ENCODE measurements at regions not wholly inside any gene's neighbourhood (a gene's known extent, or its start where the extent isn't known, plus 50 kb on each side); places are given as distances from the start of the nearest gene placed in this dataset.

DNA sequence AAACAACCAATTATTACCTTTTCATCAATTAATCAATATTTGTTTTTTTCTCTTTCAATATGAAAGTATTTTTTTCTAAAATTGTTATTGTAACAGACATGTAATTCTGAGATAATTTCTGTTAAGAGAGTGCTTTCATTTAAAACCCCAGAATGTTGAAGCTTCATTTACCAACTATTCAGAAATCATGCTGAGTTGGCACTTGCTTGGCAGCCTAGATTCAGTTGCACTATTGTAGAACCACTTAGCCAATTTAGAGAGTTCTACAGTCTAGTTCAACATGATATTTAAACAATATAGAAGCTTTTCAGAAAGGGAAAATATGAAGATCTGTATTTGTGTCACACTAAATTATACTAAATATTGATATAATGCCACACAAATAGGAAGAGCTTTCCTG lies 56.1 kb upstream of the NKAIN2 start:
- intact Hi-C loops (cut with DNase I), result no loop called here
- no peak overlapping the region for H3K27ac ChIP-seq (replicated peaks in 1 of 4)
- no peak overlapping the region for H3K4me3 ChIP-seq
- H3K36me3 ChIP-seq, result no peaks in the 10 kb centered on the region
- no peaks in the 10 kb centered on the region for H3K27me3 ChIP-seq
- H3K4me1 ChIP-seq, result no peaks in the 10 kb centered on the region
- no peaks in the 10 kb centered on the region for H3K9me3 ChIP-seq
- no peak for DNase-seq (ENCODE audit: extremely low spot score)
- TF ChIP-seq POLR2AphosphoS5 (IDR thresholded peaks at IDR 0.05), result no peak
- no peak for TF ChIP-seq EP300 (IDR thresholded peaks at IDR 0.05)
- TF ChIP-seq POLR2A (IDR thresholded peaks at IDR 0.05; ENCODE audit: low read depth), result no peak
- TF ChIP-seq, protein P1, sequence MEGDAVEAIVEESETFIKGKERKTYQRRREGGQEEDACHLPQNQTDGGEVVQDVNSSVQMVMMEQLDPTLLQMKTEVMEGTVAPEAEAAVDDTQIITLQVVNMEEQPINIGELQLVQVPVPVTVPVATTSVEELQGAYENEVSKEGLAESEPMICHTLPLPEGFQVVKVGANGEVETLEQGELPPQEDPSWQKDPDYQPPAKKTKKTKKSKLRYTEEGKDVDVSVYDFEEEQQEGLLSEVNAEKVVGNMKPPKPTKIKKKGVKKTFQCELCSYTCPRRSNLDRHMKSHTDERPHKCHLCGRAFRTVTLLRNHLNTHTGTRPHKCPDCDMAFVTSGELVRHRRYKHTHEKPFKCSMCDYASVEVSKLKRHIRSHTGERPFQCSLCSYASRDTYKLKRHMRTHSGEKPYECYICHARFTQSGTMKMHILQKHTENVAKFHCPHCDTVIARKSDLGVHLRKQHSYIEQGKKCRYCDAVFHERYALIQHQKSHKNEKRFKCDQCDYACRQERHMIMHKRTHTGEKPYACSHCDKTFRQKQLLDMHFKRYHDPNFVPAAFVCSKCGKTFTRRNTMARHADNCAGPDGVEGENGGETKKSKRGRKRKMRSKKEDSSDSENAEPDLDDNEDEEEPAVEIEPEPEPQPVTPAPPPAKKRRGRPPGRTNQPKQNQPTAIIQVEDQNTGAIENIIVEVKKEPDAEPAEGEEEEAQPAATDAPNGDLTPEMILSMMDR (IDR thresholded peaks at IDR 0.05), result no peak

DNA sequence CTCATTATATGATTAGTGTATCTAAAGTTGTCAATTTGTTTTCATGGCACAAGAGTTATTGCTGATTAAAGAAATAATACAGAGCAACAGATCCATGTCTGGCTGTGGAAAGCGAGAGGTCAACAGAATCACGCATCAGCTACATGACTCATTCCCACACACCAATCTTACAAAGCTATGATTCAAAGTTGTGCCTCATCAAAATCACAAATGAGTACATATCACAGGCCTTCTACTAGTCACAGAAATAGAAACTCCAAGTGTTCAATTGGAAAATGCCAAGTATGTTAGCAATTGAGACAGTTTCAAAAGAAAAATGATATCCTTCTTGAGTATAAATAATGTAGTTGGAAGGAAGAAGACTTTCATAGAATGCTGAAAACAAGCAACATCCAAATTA lies 57.8 kb upstream of the NKAIN2 start:
- Histone ChIP-seq H3K27ac (replicated peaks in 1 of 4) (no peak overlapping the region), H3K36me3 (no peaks in the 10 kb centered on the region), H3K9me3 (no peaks in the 10 kb centered on the region), H3K27me3 (no peaks in the 10 kb centered on the region), H3K4me1 (no peaks in the 10 kb centered on the region), H3K4me3 (no peak overlapping the region)
- intact Hi-C loops (cut with DNase I), result no loop called here
- WGBS, result 84% methylated on average over 2 of the region's 2 CpGs
- TF ChIP-seq POLR2AphosphoS5 (IDR thresholded peaks at IDR 0.05) (no peak), EP300 (IDR thresholded peaks at IDR 0.05) (no peak), POLR2A (IDR thresholded peaks at IDR 0.05; ENCODE audit: low read depth) (no peak)
- TF ChIP-seq, protein P1 (IDR thresholded peaks at IDR 0.05), result no peak
- no peak for DNase-seq (ENCODE audit: extremely low spot score)

DNA sequence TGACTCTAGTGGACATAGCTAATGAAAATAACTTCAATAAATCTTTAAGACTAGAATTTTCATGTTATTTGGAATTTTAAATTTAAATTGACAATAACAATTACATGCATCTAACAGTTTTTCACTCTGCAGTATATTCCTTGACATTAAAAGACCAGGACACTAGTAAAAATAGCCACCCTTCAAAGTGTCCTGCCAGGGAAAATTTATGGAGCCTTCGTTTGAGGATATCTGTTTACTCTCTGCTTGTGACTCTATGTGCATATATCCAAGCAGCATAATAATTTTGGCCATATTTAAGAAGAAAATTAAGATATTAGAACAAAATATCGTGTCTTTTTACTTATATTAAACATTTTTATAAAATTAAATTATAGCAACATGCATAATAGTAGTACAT lies 58.8 kb upstream of the NKAIN2 start:
- Histone ChIP-seq H3K9me3 (no peaks in the 10 kb centered on the region), H3K27me3 (no peaks in the 10 kb centered on the region), H3K36me3 (no peaks in the 10 kb centered on the region), H3K4me1 (no peaks in the 10 kb centered on the region), H3K4me3 (no peak overlapping the region), H3K27ac (replicated peaks in 1 of 4) (no peak overlapping the region)
- 62% methylated on average over 2 of the region's 2 CpGs for WGBS
- intact Hi-C loops (cut with DNase I), result no loop called here
- no peak for DNase-seq (ENCODE audit: extremely low spot score)
- TF ChIP-seq EP300 (IDR thresholded peaks at IDR 0.05) (no peak), POLR2A (IDR thresholded peaks at IDR 0.05; ENCODE audit: low read depth) (no peak), POLR2AphosphoS5 (IDR thresholded peaks at IDR 0.05) (no peak)
- TF ChIP-seq, protein P1 (IDR thresholded peaks at IDR 0.05), result no peak

DNA sequence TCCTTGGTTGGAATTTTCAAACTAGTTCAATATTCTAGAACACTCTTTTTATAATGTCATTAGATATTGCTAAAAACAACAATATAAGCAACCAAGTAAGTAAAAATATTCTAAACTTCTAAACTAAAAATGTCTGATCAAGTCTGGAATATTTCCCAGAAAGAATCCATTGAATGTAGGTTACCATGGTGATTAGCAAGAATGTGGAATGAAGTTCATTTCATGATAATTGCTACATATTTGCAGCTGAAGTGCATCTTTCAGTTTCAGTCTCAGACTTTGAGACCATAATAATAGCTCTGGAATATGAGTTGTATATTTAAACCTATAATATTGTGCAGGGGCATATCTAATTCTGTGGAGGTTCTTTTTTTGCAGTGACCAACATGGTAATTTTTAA lies 61.0 kb upstream of the NKAIN2 start:
- H3K4me3 ChIP-seq, result no peak overlapping the region
- TF ChIP-seq EP300 (IDR thresholded peaks at IDR 0.05), result no peak
- TF ChIP-seq, protein P1 (IDR thresholded peaks at IDR 0.05), result no peak
- TF ChIP-seq POLR2A (IDR thresholded peaks at IDR 0.05; ENCODE audit: low read depth), result no peak
- TF ChIP-seq POLR2AphosphoS5 (IDR thresholded peaks at IDR 0.05), result no peak
- no peaks in the 10 kb centered on the region for H3K36me3 ChIP-seq
- no peaks in the 10 kb centered on the region for H3K4me1 ChIP-seq
- H3K9me3 ChIP-seq, result no peaks in the 10 kb centered on the region
- intact Hi-C loops (cut with DNase I), result no loop called here
- no peak for DNase-seq (ENCODE audit: extremely low spot score)
- no peak overlapping the region for H3K27ac ChIP-seq (replicated peaks in 1 of 4)
- H3K27me3 ChIP-seq, result no peaks in the 10 kb centered on the region

DNA sequence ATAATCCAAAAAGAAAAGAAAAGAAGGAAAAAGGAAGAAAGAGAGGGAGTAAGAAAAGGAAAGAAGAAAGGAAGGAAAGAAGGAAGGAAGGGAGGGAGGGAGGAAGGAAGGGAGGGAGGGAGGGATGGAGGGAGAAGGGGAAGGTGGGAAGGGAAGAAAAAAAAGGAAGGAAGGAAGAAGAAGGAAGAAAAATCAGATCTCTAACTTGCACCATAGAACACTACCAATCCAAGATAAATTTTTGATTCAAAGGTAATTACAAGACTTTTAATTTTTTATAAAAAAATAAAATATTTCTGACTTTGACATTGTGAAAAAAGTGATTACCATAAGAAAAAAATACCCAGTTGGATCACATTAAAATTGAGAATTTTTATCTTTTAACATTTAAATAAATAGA lies 70.5 kb upstream of the NKAIN2 start:
- no peaks in the 10 kb centered on the region for H3K9me3 ChIP-seq
- TF ChIP-seq, protein P1 (IDR thresholded peaks at IDR 0.05), result no peak
- TF ChIP-seq POLR2AphosphoS5 (IDR thresholded peaks at IDR 0.05) (no peak), EP300 (IDR thresholded peaks at IDR 0.05) (no peak), POLR2A (IDR thresholded peaks at IDR 0.05; ENCODE audit: low read depth) (no peak)
- no peaks in the 10 kb centered on the region for H3K36me3 ChIP-seq
- no peaks in the 10 kb centered on the region for H3K4me1 ChIP-seq
- H3K27me3 ChIP-seq, result no peaks in the 10 kb centered on the region
- no peak for DNase-seq (ENCODE audit: extremely low spot score)
- no peak overlapping the region for H3K4me3 ChIP-seq
- intact Hi-C loops (cut with DNase I), result no loop called here
- no peak overlapping the region for H3K27ac ChIP-seq (replicated peaks in 1 of 4)

All from esophagus muscularis mucosa (tissue), 4 donors.